ENCODE measurements at regions not wholly inside any gene's neighbourhood (a gene's known extent, or its start where the extent isn't known, plus 50 kb on each side); places are given as distances from the start of the nearest gene placed in this dataset.

DNA sequence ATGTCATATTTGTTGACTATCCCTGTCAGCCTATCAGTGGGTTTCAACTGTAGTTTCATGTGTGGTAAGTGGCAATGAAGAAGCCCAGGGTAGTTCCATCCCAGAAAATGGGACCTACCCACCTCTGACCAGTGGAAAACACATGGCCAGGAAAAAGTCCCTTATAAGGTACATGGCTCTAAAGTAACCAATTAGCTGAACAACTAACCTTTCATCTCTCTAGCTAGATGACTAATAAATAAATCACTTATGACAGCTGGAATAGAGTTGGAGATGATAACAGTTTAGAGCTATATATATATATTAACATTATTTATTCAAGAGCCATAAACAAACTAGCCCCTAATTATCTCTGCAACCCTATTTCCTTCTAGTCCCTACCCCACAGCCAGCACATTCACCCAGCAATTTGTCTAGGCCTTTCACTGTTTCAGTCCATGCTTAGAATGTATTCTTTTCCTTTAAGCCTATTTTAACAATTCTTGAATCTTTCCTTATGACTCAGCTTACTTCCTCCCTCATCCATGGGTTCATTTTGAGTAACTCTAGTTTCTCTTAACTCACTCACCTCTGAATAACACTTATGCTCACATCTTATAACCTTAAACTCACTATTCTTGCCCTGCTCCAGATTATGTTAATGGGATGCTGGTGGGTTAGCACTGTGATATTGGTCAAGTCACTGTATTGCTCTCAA is 83.7 kb downstream of the TNFSF18 start:
- Mint-ChIP-seq H3K4me1 (ENCODE audit: low read depth) (peaks cover 19% of the 10 kb centered on the region), H3K36me3 (ENCODE audit: insufficient read depth in 2 of 2) (peaks cover 0 to 7% of the 10 kb centered on the region in 2 donors), H3K27ac (no peak overlapping the region), H3K4me3 (no peak overlapping the region), H3K9me3 (peaks cover 0 to 2% of the 10 kb centered on the region in 2 donors), H3K27me3 (ENCODE audit: low read depth) (peaks cover 28% of the 10 kb centered on the region)
- peak; percentile 79 to 87 for ATAC-seq (replicated peaks in 1 of 2)
- DNase-seq, result no peak

DNA sequence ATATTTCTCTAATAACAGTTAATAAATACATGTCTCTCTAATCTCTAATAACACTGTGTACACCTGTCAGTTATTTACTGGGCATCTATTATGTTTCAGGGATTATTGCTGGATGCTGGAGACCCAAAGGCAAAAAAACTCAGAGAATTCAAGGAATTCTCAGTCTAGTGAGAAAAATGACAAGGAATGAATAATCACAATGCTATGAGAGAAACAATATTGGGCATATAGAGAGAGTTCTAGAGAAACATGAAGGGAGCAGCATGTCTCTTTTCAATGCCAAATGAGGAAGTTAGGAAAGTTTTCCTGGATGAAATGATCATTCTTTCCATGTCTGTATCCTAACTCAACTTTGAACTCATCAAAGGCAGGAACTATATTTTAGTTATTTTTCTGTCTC is 82.8 kb downstream of the TNFSF18 start:
- no peak for DNase-seq
- Mint-ChIP-seq H3K36me3 (ENCODE audit: insufficient read depth in 2 of 2) (no peaks in the 10 kb centered on the region), H3K9me3 (no peaks in the 10 kb centered on the region), H3K27ac (no peak overlapping the region), H3K4me3 (no peak overlapping the region), H3K4me1 (ENCODE audit: low read depth) (peaks cover 19% of the 10 kb centered on the region), H3K27me3 (ENCODE audit: low read depth) (peaks cover 24% of the 10 kb centered on the region)
- no peak for ATAC-seq (replicated peaks in 1 of 2)

DNA sequence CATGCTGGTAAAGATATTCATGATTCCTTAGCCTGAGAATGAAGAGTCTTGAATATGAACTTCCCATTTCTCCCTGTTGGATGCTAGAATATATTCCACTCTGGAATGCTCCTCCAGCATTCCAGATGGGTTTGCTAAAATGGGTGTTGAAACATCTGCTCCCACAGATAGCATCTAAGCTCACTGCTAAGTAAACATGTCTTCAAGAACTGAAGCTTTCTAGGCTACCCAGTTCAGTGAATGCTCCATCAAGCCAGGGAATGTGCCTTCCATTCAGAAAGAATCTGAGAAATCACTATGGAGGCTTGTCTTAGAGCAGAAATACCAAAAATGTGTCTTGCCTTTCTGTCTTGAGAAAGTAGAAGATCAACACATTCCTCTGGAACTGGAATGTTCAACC is 81.1 kb downstream of the TNFSF18 start:
- Mint-ChIP-seq H3K9me3 (no peaks in the 10 kb centered on the region), H3K27ac (no peak overlapping the region), H3K4me3 (no peak overlapping the region), H3K4me1 (ENCODE audit: low read depth) (peaks cover 19% of the 10 kb centered on the region), H3K36me3 (ENCODE audit: insufficient read depth in 2 of 2) (no peaks in the 10 kb centered on the region), H3K27me3 (ENCODE audit: low read depth) (peaks cover 16% of the 10 kb centered on the region)
- ATAC-seq (replicated peaks in 1 of 2) (no peak), DNase-seq (no peak)

DNA sequence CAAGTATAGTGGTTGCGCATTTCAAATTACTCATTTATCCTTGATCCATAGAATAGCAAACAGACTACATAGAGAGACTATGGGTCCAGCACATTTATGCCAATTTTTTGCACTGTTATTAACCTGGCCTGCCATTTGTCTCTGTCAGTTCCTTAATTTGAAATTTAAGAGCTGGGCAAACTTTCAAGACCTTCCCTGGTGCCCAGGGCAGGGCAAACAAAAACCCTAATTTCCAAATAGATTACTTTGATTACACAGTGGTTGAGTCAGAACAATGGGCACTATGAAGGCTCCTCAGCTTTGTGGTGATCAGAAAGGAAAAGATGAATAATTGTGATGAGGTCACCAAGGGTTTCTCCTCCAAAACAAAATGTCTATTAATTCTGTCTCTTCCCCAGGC is 80.6 kb downstream of the TNFSF18 start:
- peaks cover 13% of the 10 kb centered on the region for H3K27me3 Mint-ChIP-seq (ENCODE audit: low read depth)
- ATAC-seq (replicated peaks in 1 of 2), result peak; percentile 53 to 62
- no peak overlapping the region for H3K4me3 Mint-ChIP-seq
- no peak for DNase-seq
- H3K27ac Mint-ChIP-seq, result no peak overlapping the region
- H3K9me3 Mint-ChIP-seq, result peaks cover 0 to 2% of the 10 kb centered on the region in 2 donors
- peaks cover 19% of the 10 kb centered on the region for H3K4me1 Mint-ChIP-seq (ENCODE audit: low read depth)
- no peaks in the 10 kb centered on the region for H3K36me3 Mint-ChIP-seq (ENCODE audit: insufficient read depth in 2 of 2)

DNA sequence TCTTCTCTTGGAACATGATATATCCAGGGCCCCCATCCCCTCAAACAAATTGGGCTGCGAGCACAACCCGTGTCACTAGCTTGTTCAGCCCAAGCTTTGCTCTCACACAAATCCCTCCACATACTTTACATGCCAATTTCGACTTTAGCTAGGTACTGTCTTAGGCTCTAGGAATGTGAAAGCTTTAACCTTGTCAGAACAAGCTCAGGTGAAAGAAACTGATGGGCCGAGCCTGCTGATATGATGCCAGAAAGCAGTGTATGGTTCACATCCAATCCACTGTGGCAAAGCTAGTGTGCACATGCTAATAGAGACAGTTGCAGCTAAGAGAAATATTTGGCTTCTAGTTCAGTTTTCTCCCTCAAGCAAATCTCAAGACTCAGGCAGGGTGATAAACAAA is 79.5 kb downstream of the TNFSF18 start:
- Mint-ChIP-seq H3K27ac (no peak overlapping the region), H3K4me1 (ENCODE audit: low read depth) (peaks cover 19% of the 10 kb centered on the region), H3K4me3 (no peak overlapping the region)

DNA sequence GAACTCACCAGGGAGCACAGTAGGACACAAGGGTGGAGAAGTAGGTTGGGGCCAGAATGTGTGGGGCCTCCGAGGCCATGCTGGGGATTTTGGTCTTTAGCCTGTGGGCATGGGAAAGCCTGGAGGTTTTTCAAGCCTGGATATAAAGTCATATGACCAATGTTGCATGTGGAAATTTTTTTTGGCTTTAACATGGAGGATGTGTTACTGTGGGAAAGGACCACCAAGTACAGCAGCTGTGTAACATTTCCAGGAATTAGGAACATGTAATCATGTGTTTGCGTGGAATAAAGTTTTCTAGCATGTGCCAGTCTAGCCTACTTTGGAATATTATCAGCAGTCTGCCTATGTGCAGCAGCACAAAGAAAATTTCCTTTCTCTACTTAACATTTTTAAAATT is 78.5 kb downstream of the TNFSF18 start:
- ATAC-seq (replicated peaks in 1 of 2) (no peak), DNase-seq (no peak)
- Mint-ChIP-seq H3K27me3 (ENCODE audit: low read depth) (peaks cover 6% of the 10 kb centered on the region), H3K9me3 (peaks cover 0 to 2% of the 10 kb centered on the region in 2 donors), H3K27ac (no peak overlapping the region), H3K4me3 (no peak overlapping the region), H3K4me1 (ENCODE audit: low read depth) (peaks cover 15% of the 10 kb centered on the region), H3K36me3 (ENCODE audit: insufficient read depth in 2 of 2) (no peaks in the 10 kb centered on the region)

More for the DNA sequence above, 79.5 kb downstream of the TNFSF18 start:
- Mint-ChIP-seq H3K36me3 (ENCODE audit: insufficient read depth in 2 of 2) (no peaks in the 10 kb centered on the region), H3K9me3 (peaks cover 0 to 2% of the 10 kb centered on the region in 2 donors), H3K27me3 (ENCODE audit: low read depth) (peaks cover 6% of the 10 kb centered on the region)
- no peak for ATAC-seq (replicated peaks in 1 of 2)
- no peak for DNase-seq

DNA sequence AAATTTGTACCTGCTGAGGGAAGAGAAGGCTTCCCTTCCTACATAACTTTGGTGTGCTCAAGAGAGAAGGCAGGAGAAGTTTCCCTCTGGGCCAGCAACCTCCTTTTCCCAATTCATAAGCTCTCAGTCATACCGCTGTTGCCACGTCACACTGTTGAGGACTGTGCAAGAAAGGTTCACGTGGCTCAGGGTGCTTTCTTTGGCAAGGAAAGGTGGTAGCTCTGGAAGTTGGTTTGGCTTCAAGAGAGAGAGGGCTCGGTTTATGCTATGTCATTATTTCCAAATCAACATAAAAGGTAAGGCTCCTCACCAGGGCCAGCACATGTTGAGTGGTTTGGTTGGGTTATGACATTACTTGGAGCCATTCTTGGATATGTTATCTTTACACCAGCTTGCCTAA is 77.3 kb downstream of the TNFSF18 start:
- Mint-ChIP-seq H3K36me3 (ENCODE audit: insufficient read depth in 2 of 2) (no peaks in the 10 kb centered on the region), H3K27me3 (ENCODE audit: low read depth) (peaks cover 6% of the 10 kb centered on the region), H3K27ac (no peak overlapping the region), H3K9me3 (peaks cover 0 to 2% of the 10 kb centered on the region in 2 donors), H3K4me1 (ENCODE audit: low read depth) (peaks cover 8% of the 10 kb centered on the region), H3K4me3 (no peak overlapping the region)
- ATAC-seq (replicated peaks in 1 of 2) (no peak), DNase-seq (no peak)

DNA sequence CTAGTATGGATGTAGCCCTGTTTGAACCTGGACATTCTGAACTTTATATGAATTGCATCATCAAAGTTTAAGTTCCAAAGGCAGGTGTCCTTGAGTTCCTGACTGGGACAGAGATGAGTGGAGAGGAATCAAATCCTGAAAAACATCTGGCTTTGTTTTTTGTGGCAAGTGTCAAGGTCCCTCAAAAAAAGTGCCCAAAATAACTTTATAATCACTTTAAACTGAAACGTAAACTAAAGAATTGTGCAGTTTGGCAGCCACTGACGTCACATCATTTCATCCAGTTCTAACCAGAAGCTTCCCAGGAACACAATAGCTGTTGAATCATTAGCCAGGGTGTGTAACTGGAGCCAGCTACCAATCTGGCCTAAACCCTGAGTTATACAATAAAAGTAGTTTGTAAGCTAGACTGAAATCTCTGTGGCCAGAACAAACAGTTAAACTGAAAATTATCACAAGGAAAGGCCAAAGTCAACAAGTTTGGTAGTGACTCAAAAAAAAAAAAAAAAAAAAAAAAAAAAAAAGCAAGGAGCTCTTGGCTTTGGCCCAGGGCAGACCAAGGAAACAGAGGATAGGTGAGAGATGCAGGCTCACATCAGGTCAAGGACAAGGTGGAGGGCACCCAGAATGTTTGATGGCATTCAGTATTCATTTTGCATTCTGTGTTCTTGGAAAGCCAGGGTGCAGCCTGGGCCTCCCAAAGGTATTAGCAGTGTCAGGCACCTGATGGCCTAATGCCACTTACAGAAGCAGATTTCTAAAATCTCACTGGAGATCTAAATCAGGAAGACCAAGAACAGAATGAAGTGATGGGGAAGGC is 74.3 kb downstream of the TNFSF18 start:
- H3K9me3 Mint-ChIP-seq, result peaks cover 0 to 2% of the 10 kb centered on the region in 2 donors
- no peaks in the 10 kb centered on the region for H3K36me3 Mint-ChIP-seq (ENCODE audit: insufficient read depth in 2 of 2)
- peak overlapping the region; percentile 59 for H3K27ac Mint-ChIP-seq
- H3K4me3 Mint-ChIP-seq, result no peak overlapping the region
- ATAC-seq (replicated peaks in 1 of 2) (no peak), DNase-seq (no peak)
- H3K4me1 Mint-ChIP-seq (ENCODE audit: low read depth), result no peaks in the 10 kb centered on the region
- H3K27me3 Mint-ChIP-seq (ENCODE audit: low read depth), result peaks cover 5% of the 10 kb centered on the region

DNA sequence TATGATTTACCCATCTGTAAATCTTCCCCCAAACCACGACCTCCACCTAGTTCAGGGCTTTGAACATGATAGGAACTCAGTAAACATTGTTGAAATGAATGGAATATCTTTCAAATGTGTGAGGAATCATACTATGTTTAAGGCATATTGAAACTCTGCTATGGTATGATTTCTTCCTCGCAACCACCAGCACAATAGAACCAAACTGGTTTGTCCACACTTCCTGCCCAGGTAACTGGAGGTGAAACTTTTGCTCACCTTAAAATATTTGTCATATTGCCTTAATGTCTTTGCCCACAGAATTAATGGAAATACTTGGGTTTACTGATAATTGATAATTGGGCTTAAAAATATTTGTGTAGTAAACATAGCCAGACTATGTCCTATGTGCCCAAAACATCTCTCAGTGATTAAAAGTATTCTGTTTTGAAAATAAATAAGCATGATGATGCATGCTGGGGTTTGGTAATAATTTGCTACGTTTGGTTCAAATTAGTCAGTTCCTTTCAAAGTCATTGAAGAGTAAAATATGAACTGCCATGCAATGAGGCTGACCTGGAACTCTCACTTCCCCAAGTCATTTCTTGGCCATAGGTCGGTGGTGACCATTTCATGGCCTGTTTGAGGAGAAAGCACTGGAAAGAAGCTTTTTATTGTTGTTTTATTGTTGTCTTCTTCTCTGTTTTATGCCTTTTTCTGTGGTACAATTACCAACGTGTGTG is 73.3 kb downstream of the TNFSF18 start:
- Mint-ChIP-seq H3K27ac (no peak overlapping the region), H3K36me3 (ENCODE audit: insufficient read depth in 2 of 2) (peaks cover 0 to under 1% of the 10 kb centered on the region in 2 donors), H3K4me1 (ENCODE audit: low read depth) (no peaks in the 10 kb centered on the region), H3K9me3 (peaks cover 0 to 2% of the 10 kb centered on the region in 2 donors), H3K4me3 (no peak overlapping the region), H3K27me3 (ENCODE audit: low read depth) (peaks cover 5% of the 10 kb centered on the region)
- ATAC-seq (replicated peaks in 1 of 2) (no peak), DNase-seq (no peak)

DNA sequence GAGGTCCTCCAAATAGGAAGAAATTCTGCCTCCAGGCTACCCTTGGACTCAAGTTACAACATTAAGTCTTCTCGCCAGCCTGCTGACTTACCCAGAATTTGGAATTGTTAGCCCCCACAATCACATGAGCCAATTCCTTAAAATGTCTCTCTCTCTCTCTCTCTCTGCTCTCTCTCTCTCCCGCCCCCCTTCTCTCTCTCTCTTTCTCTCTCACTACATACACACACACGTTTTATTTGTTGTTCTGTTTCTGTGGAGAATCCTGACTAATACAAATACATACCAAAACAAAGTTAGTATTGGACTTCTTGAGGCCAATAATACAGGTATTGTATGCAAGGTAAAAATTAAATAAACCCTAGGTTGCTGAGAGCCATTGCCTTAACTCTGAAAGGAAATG is 72.1 kb downstream of the TNFSF18 start:
- Mint-ChIP-seq H3K4me1 (ENCODE audit: low read depth) (no peaks in the 10 kb centered on the region), H3K9me3 (peaks cover 0 to 2% of the 10 kb centered on the region in 2 donors), H3K4me3 (no peak overlapping the region), H3K27me3 (ENCODE audit: low read depth) (peaks cover 5% of the 10 kb centered on the region), H3K36me3 (ENCODE audit: insufficient read depth in 2 of 2) (peaks cover 0 to 1% of the 10 kb centered on the region in 2 donors), H3K27ac (peak overlapping the region; percentile 58)
- no peak for DNase-seq
- ATAC-seq (replicated peaks in 1 of 2), result no peak

DNA sequence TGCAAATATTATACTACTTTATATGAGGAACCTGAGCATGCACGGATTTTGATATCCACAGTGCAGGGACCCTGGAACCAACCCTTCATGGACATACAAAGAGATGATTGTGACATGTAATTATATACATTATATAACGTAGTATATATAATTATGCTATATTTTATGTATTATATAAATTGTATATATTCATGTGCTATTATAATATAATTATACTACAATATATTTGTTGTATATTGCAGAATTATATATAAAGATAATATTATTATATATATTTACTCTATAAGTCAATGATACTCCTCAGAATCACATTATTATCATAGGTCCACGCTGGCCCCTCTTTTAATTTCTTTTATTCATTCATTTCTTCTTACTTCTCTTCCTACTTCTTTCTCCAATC is 70.9 kb downstream of the TNFSF18 start:
- ATAC-seq (replicated peaks in 1 of 2) (no peak), DNase-seq (no peak)
- Mint-ChIP-seq H3K4me1 (ENCODE audit: low read depth) (no peaks in the 10 kb centered on the region), H3K36me3 (ENCODE audit: insufficient read depth in 2 of 2) (peaks cover 0 to 1% of the 10 kb centered on the region in 2 donors), H3K4me3 (no peak overlapping the region), H3K27me3 (ENCODE audit: low read depth) (peaks cover 5% of the 10 kb centered on the region), H3K27ac (no peak overlapping the region), H3K9me3 (peaks cover 0 to under 1% of the 10 kb centered on the region in 2 donors)

DNA sequence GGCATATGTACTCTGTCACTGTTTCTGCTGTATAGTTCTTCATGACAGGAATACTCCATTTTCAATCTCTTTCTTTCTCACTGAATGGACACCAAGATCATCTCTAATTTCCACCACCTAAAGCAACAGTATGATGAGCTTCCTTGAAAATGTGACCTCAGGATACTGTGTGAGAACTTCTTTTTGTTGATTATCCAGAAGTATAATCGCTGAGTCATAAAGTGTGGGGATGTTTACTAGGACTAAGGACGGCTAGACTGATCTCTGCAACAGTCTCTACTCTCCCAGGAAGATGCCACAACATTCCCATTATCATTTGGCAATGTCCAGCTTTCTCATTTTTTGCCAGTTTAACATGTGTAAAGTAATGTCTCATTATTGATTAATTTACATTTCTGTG is 70.3 kb downstream of the TNFSF18 start:
- H3K27ac Mint-ChIP-seq, result no peak overlapping the region
- ATAC-seq (replicated peaks in 1 of 2) (no peak), DNase-seq (no peak)
- H3K4me3 Mint-ChIP-seq, result no peak overlapping the region
- H3K27me3 Mint-ChIP-seq (ENCODE audit: low read depth), result peaks cover 5% of the 10 kb centered on the region
- no peaks in the 10 kb centered on the region for H3K9me3 Mint-ChIP-seq
- no peaks in the 10 kb centered on the region for H3K4me1 Mint-ChIP-seq (ENCODE audit: low read depth)
- peaks cover 0 to 1% of the 10 kb centered on the region in 2 donors for H3K36me3 Mint-ChIP-seq (ENCODE audit: insufficient read depth in 2 of 2)

DNA sequence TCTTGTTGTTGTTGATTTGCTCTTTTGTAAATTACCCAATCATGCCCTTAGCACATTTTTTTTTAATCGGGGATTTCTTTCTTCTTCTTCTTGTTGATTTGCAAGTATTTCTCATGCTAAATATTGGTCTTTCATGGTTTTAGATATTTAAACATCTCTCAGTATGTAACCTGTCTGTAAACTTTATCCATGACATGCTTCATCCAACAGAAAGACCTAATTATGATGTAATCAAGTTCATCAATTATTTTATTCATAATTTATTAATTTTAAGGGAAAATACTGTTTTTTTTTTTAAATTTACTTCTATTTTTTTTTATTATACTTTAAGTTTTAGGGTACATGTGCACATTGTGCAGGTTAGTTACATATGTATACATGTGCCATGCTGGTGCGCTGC is 69.8 kb downstream of the TNFSF18 start:
- Mint-ChIP-seq H3K36me3 (ENCODE audit: insufficient read depth in 2 of 2) (peaks cover 0 to 1% of the 10 kb centered on the region in 2 donors), H3K9me3 (no peaks in the 10 kb centered on the region), H3K4me1 (ENCODE audit: low read depth) (no peaks in the 10 kb centered on the region), H3K4me3 (no peak overlapping the region), H3K27ac (no peak overlapping the region), H3K27me3 (ENCODE audit: low read depth) (peaks cover 5% of the 10 kb centered on the region)
- no peak for DNase-seq
- ATAC-seq (replicated peaks in 1 of 2), result no peak

Measured in activated T-cell treated with anti-CD3 and anti-CD28 coated beads, Interleukin-2, amount 50 U/mL, for 72 hours (primary cell).